SK-N-MC (cell line): ENCODE measurements at regions not wholly inside any gene's neighbourhood (a gene's known extent, or its start where the extent isn't known, plus 50 kb on each side); places are given as distances from the start of the nearest gene placed in this dataset.

Experiments used
- EZH2 ChIP-seq: fragments of 200-600 bp; sonication (generic); IDR thresholded peaks from one replicate; pipeline ENCODE4 v1.6.1; 2017; ENCODE audit warnings: antibody characterized with exemption
- FOXP2 ChIP-seq: optimal IDR thresholded peaks from 2 replicates; pipeline ENCODE3; 2011; ENCODE audit warnings: mild to moderate bottlenecking, moderate library complexity; ENCODE audit not compliant: insufficient read depth; ENCODE audit errors: extremely low read length, control extremely low read depth
- POLR2AphosphoS5 ChIP-seq: IDR thresholded peaks from 2 replicates; pipeline ENCODE4 v1.6.1; 2012; ENCODE audit warnings: mild to moderate bottlenecking, low read depth, low read length, borderline replicate concordance

DNA sequence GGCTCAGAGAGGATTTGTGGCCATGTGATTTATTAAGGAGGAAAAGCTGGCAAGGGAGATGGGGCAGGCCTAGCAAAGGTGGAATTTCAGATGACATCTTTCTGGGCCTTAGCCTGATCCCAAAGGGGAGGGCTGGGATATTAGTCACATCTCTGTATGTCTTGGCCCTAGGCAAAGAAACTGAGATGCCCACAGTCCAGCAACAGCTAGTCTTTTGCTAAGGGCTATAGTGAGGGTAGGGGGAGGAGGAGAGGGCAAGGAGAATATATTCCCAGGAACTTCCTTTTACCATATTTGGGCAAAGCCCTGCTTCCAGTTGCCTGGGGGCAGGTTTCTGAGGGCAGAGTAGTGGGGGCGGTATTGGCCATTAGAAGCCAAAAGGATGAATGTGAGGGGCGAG lies 209.8 kb upstream of the NR3C2 start:
- no peak for TF ChIP-seq POLR2AphosphoS5
- no peak for TF ChIP-seq EZH2
- no peak for TF ChIP-seq FOXP2
